ENCODE measurements at regions not wholly inside any gene's neighbourhood (a gene's known extent, or its start where the extent isn't known, plus 50 kb on each side); places are given as distances from the start of the nearest gene placed in this dataset.

- Histone ChIP-seq H3K36me3 (ENCODE audit: control insufficient read depth in 3 of 3, insufficient read depth in 2 of 3, low read depth in 1 of 3, low read length in 3 of 3) (no peaks in the 10 kb centered on the region), H3K4me3 (ENCODE audit: low read depth in 1 of 3, low read length in 3 of 3) (no peak overlapping the region), H3K4me1 (ENCODE audit: control insufficient read depth in 3 of 3, insufficient read depth in 2 of 3, low read depth in 1 of 3, low read length in 2 of 3) (peaks cover 0 to 10% (median 2%) of the 10 kb centered on the region in 3 donors), H3K9me3 (ENCODE audit: control insufficient read depth in 2 of 2, insufficient read depth in 1 of 2, low read depth in 1 of 2, low read length in 1 of 2) (no peaks in the 10 kb centered on the region), H3K27me3 (ENCODE audit: control insufficient read depth in 3 of 3, insufficient read depth in 3 of 3, low read length in 3 of 3) (no peaks in the 10 kb centered on the region), H3K27ac (ENCODE audit: low read depth in 1 of 3, low read length in 2 of 3) (no peak overlapping the region)
- FAIRE-seq (no peak), DNase-seq (no peak)
- 96 to 98% (median 96%) methylated on average over 2 of the region's 2 CpGs for WGBS, 3 donors
Observed at GRCh38 chr12:65529106-65529505, 250.6 kb downstream of the MSRB3 start.

- WGBS, 3 donors, result 92 to 94% (median 93%) methylated on average over 7 of the region's 7 CpGs
- no peak for FAIRE-seq
- peaks cover 0 to 10% (median 2%) of the 10 kb centered on the region in 3 donors for H3K4me1 ChIP-seq (ENCODE audit: control insufficient read depth in 3 of 3, insufficient read depth in 2 of 3, low read depth in 1 of 3, low read length in 2 of 3)
Observed at GRCh38 chr12:65529771-65530435, 251.4 kb downstream of the MSRB3 start.

GRCh38 chr12:65532162-65532561 lies 253.7 kb downstream of the MSRB3 start:
- FAIRE-seq, result no peak
- no peaks in the 10 kb centered on the region for H3K9me3 ChIP-seq (ENCODE audit: control insufficient read depth in 2 of 2, insufficient read depth in 1 of 2, low read depth in 1 of 2, low read length in 1 of 2)
- H3K27me3 ChIP-seq (ENCODE audit: control insufficient read depth in 3 of 3, insufficient read depth in 3 of 3, low read length in 3 of 3), result no peaks in the 10 kb centered on the region
- no peak overlapping the region for H3K4me3 ChIP-seq (ENCODE audit: low read depth in 1 of 3, low read length in 3 of 3)
- no peak overlapping the region for H3K27ac ChIP-seq (ENCODE audit: low read depth in 1 of 3, low read length in 2 of 3)
- no peak for DNase-seq
- H3K4me1 ChIP-seq (ENCODE audit: control insufficient read depth in 3 of 3, insufficient read depth in 2 of 3, low read depth in 1 of 3, low read length in 2 of 3), result peaks cover 0 to 13% (median 2%) of the 10 kb centered on the region in 3 donors
- 81 to 94% (median 86%) methylated on average over 2 of the region's 2 CpGs for WGBS, 3 donors
- H3K36me3 ChIP-seq (ENCODE audit: control insufficient read depth in 3 of 3, insufficient read depth in 2 of 3, low read depth in 1 of 3, low read length in 3 of 3), result no peaks in the 10 kb centered on the region

More at GRCh38 chr12:65529771-65530435, 251.4 kb downstream of the MSRB3 start:
- H3K4me3 ChIP-seq (ENCODE audit: low read depth in 1 of 3, low read length in 3 of 3), result no peak overlapping the region
- H3K27me3 ChIP-seq (ENCODE audit: control insufficient read depth in 3 of 3, insufficient read depth in 3 of 3, low read length in 3 of 3), result no peaks in the 10 kb centered on the region
- DNase-seq, result no peak
- no peaks in the 10 kb centered on the region for H3K36me3 ChIP-seq (ENCODE audit: control insufficient read depth in 3 of 3, insufficient read depth in 2 of 3, low read depth in 1 of 3, low read length in 3 of 3)
- no peak overlapping the region for H3K27ac ChIP-seq (ENCODE audit: low read depth in 1 of 3, low read length in 2 of 3)
- H3K9me3 ChIP-seq (ENCODE audit: control insufficient read depth in 2 of 2, insufficient read depth in 1 of 2, low read depth in 1 of 2, low read length in 1 of 2), result no peaks in the 10 kb centered on the region

GRCh38 chr12:65532764-65533163 lies 254.3 kb downstream of the MSRB3 start:
- Histone ChIP-seq H3K27me3 (ENCODE audit: control insufficient read depth in 3 of 3, insufficient read depth in 3 of 3, low read length in 3 of 3) (no peaks in the 10 kb centered on the region), H3K4me3 (ENCODE audit: low read depth in 1 of 3, low read length in 3 of 3) (no peak overlapping the region), H3K9me3 (ENCODE audit: control insufficient read depth in 2 of 2, insufficient read depth in 1 of 2, low read depth in 1 of 2, low read length in 1 of 2) (no peaks in the 10 kb centered on the region), H3K27ac (ENCODE audit: low read depth in 1 of 3, low read length in 2 of 3) (no peak overlapping the region), H3K36me3 (ENCODE audit: control insufficient read depth in 3 of 3, insufficient read depth in 2 of 3, low read depth in 1 of 3, low read length in 3 of 3) (no peaks in the 10 kb centered on the region), H3K4me1 (ENCODE audit: control insufficient read depth in 3 of 3, insufficient read depth in 2 of 3, low read depth in 1 of 3, low read length in 2 of 3) (peaks cover 0 to 14% (median 2%) of the 10 kb centered on the region in 3 donors)
- no peak for FAIRE-seq
- peak; percentile 5 to 33 for DNase-seq
- whole genome bisulfite sequencing, 3 donors, result 68 to 73% (median 72%) methylated on average over 5 of the region's 5 CpGs

GRCh38 chr12:65533177-65533883 lies 254.8 kb downstream of the MSRB3 start:
- peaks cover 0 to 14% (median 2%) of the 10 kb centered on the region in 3 donors for H3K4me1 ChIP-seq (ENCODE audit: control insufficient read depth in 3 of 3, insufficient read depth in 2 of 3, low read depth in 1 of 3, low read length in 2 of 3)
- H3K27me3 ChIP-seq (ENCODE audit: control insufficient read depth in 3 of 3, insufficient read depth in 3 of 3, low read length in 3 of 3), result no peaks in the 10 kb centered on the region
- H3K9me3 ChIP-seq (ENCODE audit: control insufficient read depth in 2 of 2, insufficient read depth in 1 of 2, low read depth in 1 of 2, low read length in 1 of 2), result no peaks in the 10 kb centered on the region
- FAIRE-seq (no peak), DNase-seq (peak; percentile 36 to 64)
- WGBS, 3 donors, result 32 to 53% (median 44%) methylated on average over 10 of the region's 10 CpGs
- H3K36me3 ChIP-seq (ENCODE audit: control insufficient read depth in 3 of 3, insufficient read depth in 2 of 3, low read depth in 1 of 3, low read length in 3 of 3), result no peaks in the 10 kb centered on the region
- no peak overlapping the region for H3K27ac ChIP-seq (ENCODE audit: low read depth in 1 of 3, low read length in 2 of 3)
- H3K4me3 ChIP-seq (ENCODE audit: low read depth in 1 of 3, low read length in 3 of 3), result no peak overlapping the region

- DNase-seq (no peak), FAIRE-seq (no peak)
- no peak overlapping the region for H3K4me3 ChIP-seq (ENCODE audit: low read depth in 1 of 3, low read length in 3 of 3)
- WGBS, 3 donors, result 73 to 81% (median 80%) methylated on average over 8 of the region's 8 CpGs
- H3K9me3 ChIP-seq (ENCODE audit: control insufficient read depth in 2 of 2, insufficient read depth in 1 of 2, low read depth in 1 of 2, low read length in 1 of 2), result peaks cover 0 to 1% of the 10 kb centered on the region in 2 donors
- H3K36me3 ChIP-seq (ENCODE audit: control insufficient read depth in 3 of 3, insufficient read depth in 2 of 3, low read depth in 1 of 3, low read length in 3 of 3), result no peaks in the 10 kb centered on the region
- no peak overlapping the region for H3K27ac ChIP-seq (ENCODE audit: low read depth in 1 of 3, low read length in 2 of 3)
- no peaks in the 10 kb centered on the region for H3K27me3 ChIP-seq (ENCODE audit: control insufficient read depth in 3 of 3, insufficient read depth in 3 of 3, low read length in 3 of 3)
- H3K4me1 ChIP-seq (ENCODE audit: control insufficient read depth in 3 of 3, insufficient read depth in 2 of 3, low read depth in 1 of 3, low read length in 2 of 3), result peaks cover 0 to 14% (median 2%) of the 10 kb centered on the region in 3 donors
Observed at GRCh38 chr12:65534238-65534841, 255.9 kb downstream of the MSRB3 start.

GRCh38 chr12:65535946-65536345 lies 257.5 kb downstream of the MSRB3 start:
- Histone ChIP-seq H3K27me3 (ENCODE audit: control insufficient read depth in 3 of 3, insufficient read depth in 3 of 3, low read length in 3 of 3) (no peaks in the 10 kb centered on the region), H3K27ac (ENCODE audit: low read depth in 1 of 3, low read length in 2 of 3) (no peak overlapping the region), H3K9me3 (ENCODE audit: control insufficient read depth in 2 of 2, insufficient read depth in 1 of 2, low read depth in 1 of 2, low read length in 1 of 2) (peaks cover 0 to 6% of the 10 kb centered on the region in 2 donors), H3K36me3 (ENCODE audit: control insufficient read depth in 3 of 3, insufficient read depth in 2 of 3, low read depth in 1 of 3, low read length in 3 of 3) (no peaks in the 10 kb centered on the region), H3K4me3 (ENCODE audit: low read depth in 1 of 3, low read length in 3 of 3) (no peak overlapping the region), H3K4me1 (ENCODE audit: control insufficient read depth in 3 of 3, insufficient read depth in 2 of 3, low read depth in 1 of 3, low read length in 2 of 3) (peaks cover 0 to 14% (median 2%) of the 10 kb centered on the region in 3 donors)
- no peak for DNase-seq
- FAIRE-seq, result no peak
- WGBS, 3 donors, result 93 to 100% (median 97%) methylated on average over 2 of the region's 2 CpGs

GRCh38 chr12:65536351-65536750 lies 257.9 kb downstream of the MSRB3 start:
- Histone ChIP-seq H3K4me1 (ENCODE audit: control insufficient read depth in 3 of 3, insufficient read depth in 2 of 3, low read depth in 1 of 3, low read length in 2 of 3) (peaks cover 0 to 14% (median 2%) of the 10 kb centered on the region in 3 donors), H3K4me3 (ENCODE audit: low read depth in 1 of 3, low read length in 3 of 3) (no peak overlapping the region), H3K27ac (ENCODE audit: low read depth in 1 of 3, low read length in 2 of 3) (no peak overlapping the region), H3K9me3 (ENCODE audit: control insufficient read depth in 2 of 2, insufficient read depth in 1 of 2, low read depth in 1 of 2, low read length in 1 of 2) (peaks cover 0 to 8% of the 10 kb centered on the region in 2 donors), H3K36me3 (ENCODE audit: control insufficient read depth in 3 of 3, insufficient read depth in 2 of 3, low read depth in 1 of 3, low read length in 3 of 3) (no peaks in the 10 kb centered on the region), H3K27me3 (ENCODE audit: control insufficient read depth in 3 of 3, insufficient read depth in 3 of 3, low read length in 3 of 3) (no peaks in the 10 kb centered on the region)
- DNase-seq, result no peak
- 66 to 83% (median 77%) methylated on average over 3 of the region's 3 CpGs for WGBS, 3 donors
- FAIRE-seq, result no peak
